ENCODE measurements at regions not wholly inside any gene's neighbourhood (a gene's known extent, or its start where the extent isn't known, plus 50 kb on each side); places are given as distances from the start of the nearest gene placed in this dataset.

DNA sequence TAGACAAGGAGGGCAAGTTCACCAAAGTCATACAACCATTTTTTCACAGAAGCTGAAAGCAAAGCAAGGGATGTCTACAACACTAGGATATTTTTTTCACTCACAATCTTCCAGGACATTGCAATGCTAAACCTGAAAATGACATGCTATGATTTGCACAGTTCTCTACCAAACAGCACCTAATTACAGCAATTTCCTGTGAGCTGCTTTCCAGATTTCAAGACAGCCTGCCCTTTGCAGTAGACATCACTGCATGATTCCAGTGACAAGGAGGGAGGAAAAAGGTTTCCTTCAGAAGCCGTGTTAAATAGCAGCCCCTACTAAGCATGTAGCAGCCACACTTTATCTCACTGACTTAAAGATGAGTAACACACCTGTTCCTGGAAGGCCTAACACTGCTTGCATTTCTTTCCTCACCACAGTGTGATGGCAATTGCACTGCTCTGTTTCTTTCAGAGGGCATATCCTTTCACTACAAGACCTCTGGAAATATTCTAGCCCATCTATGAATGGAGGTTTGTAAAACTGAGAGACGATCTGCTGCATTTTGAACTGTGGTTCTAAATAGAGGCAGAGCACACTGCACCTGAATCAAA lies 97.1 kb downstream of the DUSP10 start:
- Histone ChIP-seq H4K20me1 (ENCODE audit: insufficient read depth) (no peaks in the 10 kb centered on the region), H3K9me3 (no peaks in the 10 kb centered on the region), H3F3A (replicated peaks; ENCODE audit: insufficient read depth) (no peaks in the 10 kb centered on the region), H3K79me2 (ENCODE audit: insufficient read depth) (no peaks in the 10 kb centered on the region), H3K27me3 (ENCODE audit: insufficient read depth) (no peaks in the 10 kb centered on the region), H3K9me2 (no peaks in the 10 kb centered on the region), H2AFZ (ENCODE audit: low read depth) (no peak overlapping the region), H3K4me2 (no peak overlapping the region), H3K9ac (no peak overlapping the region), H3K36me3 (replicated peaks in 1 of 2; ENCODE audit: control insufficient read depth in 1 of 2, insufficient read depth in 2 of 2, low read length in 1 of 2) (no peaks in the 10 kb centered on the region), H3K27ac (ENCODE audit: low read depth in 2 of 2, low read length in 1 of 2) (no peak overlapping the region), H3K4me1 (ENCODE audit: control insufficient read depth in 1 of 2, insufficient read depth in 2 of 2, low read depth in 1 of 2, low read length in 1 of 2) (peaks cover 0 to 14% of the 10 kb centered on the region in 2 experiments; a peak in 2 of 4 replicates), H3K4me3 (ENCODE audit: low read depth in 2 of 2, low read length in 1 of 2) (no peak overlapping the region)
- TF ChIP-seq CHD2 (IDR thresholded peaks at IDR 0.05; ENCODE audit: low read length, partially characterized antibody), result no peak
- no peak for TF ChIP-seq CTCF (IDR thresholded peaks at IDR 0.05)
- no peak for TF ChIP-seq ELF1 (IDR thresholded peaks at IDR 0.05)
- no peak for TF ChIP-seq RFX5 (IDR thresholded peaks at IDR 0.05; ENCODE audit: low read length)
- no peak for TF ChIP-seq TEAD4 (IDR thresholded peaks at IDR 0.05; ENCODE audit: borderline replicate concordance, insufficient read depth)
- CTCF ChIA-PET, result no interaction called here
- 73% methylated on average over 2 of the region's 2 CpGs for WGBS (ENCODE audit: low lambda C conversion rate)
- DNase-seq, result no peak
- POLR2A ChIA-PET, result no interaction called here

GRCh38 chr1:221648201-221648600 lies 93.7 kb downstream of the DUSP10 start:
- no peaks in the 10 kb centered on the region for H3K79me2 ChIP-seq (ENCODE audit: insufficient read depth)
- H3K27me3 ChIP-seq (ENCODE audit: insufficient read depth), result no peaks in the 10 kb centered on the region
- TF ChIP-seq RXRA (IDR thresholded peaks at IDR 0.05; ENCODE audit: borderline replicate concordance, low read depth) (no peak), IRF3 (IDR thresholded peaks at IDR 0.05; ENCODE audit: low read depth, low read length) (no peak), NFIC (IDR thresholded peaks at IDR 0.05; ENCODE audit: borderline replicate concordance) (no peak), TCF12 (IDR thresholded peaks at IDR 0.05) (no peak), JUND (IDR thresholded peaks at IDR 0.05) (no peak), FOXJ3 (CRISPR knock-in tag; IDR thresholded peaks at IDR 0.05) (no peak), MXI1 (IDR thresholded peaks at IDR 0.05; ENCODE audit: low read depth, low read length) (no peak), SMC3 (IDR thresholded peaks at IDR 0.05; ENCODE audit: low read depth, low read length) (no peak)
- DNase-seq, result no peak
- WGBS (ENCODE audit: low lambda C conversion rate), result 64% methylated on average over 1 of the region's 1 CpG
- no peaks in the 10 kb centered on the region for H3K36me3 ChIP-seq (replicated peaks in 1 of 2; ENCODE audit: control insufficient read depth in 1 of 2, insufficient read depth in 2 of 2, low read length in 1 of 2)
- H3K27ac ChIP-seq (ENCODE audit: low read depth in 2 of 2, low read length in 1 of 2), result no peak overlapping the region
- H2AFZ ChIP-seq (ENCODE audit: low read depth), result no peak overlapping the region
- CTCF ChIA-PET, result no interaction called here
- H3K4me1 ChIP-seq (ENCODE audit: control insufficient read depth in 1 of 2, insufficient read depth in 2 of 2, low read depth in 1 of 2, low read length in 1 of 2), result peaks cover 0 to 14% of the 10 kb centered on the region in 2 experiments; a peak in 2 of 4 replicates
- no peaks in the 10 kb centered on the region for H3K9me2 ChIP-seq
- no peak overlapping the region for H3K9ac ChIP-seq
- H3F3A ChIP-seq (replicated peaks; ENCODE audit: insufficient read depth), result no peaks in the 10 kb centered on the region
- H4K20me1 ChIP-seq (ENCODE audit: insufficient read depth), result no peaks in the 10 kb centered on the region
- POLR2A ChIA-PET, result no interaction called here
- no peak overlapping the region for H3K4me2 ChIP-seq
- no peak overlapping the region for H3K4me3 ChIP-seq (ENCODE audit: low read depth in 2 of 2, low read length in 1 of 2)
- H3K9me3 ChIP-seq, result no peaks in the 10 kb centered on the region
